GM23338 (cell line): ENCODE measurements at regions not wholly inside any gene's neighbourhood (a gene's known extent, or its start where the extent isn't known, plus 50 kb on each side); places are given as distances from the start of the nearest gene placed in this dataset.

Experiments
- ATAC-seq: fragments of 200-7000 bp; cut with Tn5 transposase; 3 replicates; pipeline ENCODE4 v1.9.1; 2020
- DNase-seq: peaks from one replicate; pipeline ENCODE4 v3.0.0-alpha.2; 2015; ENCODE audit warnings: low spot score
- H2AFZ ChIP-seq: fragments of 200-600 bp; sonication (generic); 2 replicates; pipeline ENCODE4 v1.8.0; 2016; ENCODE audit warnings: antibody characterized with exemption, mild to moderate bottlenecking, moderate library complexity
- H3F3A ChIP-seq: fragments of 200-600 bp; sonication (generic); replicated peaks from 2 replicates; pipeline ENCODE4 v1.8.0; 2017; ENCODE audit warnings: antibody characterized with exemption, mixed run types, low read depth
- H3K27ac ChIP-seq: fragments of 200-600 bp; sonication (generic); 2 replicates; pipeline ENCODE4 v1.6.1; 2016; ENCODE audit warnings: low read depth
- H3K27me3 ChIP-seq: fragments of 200-600 bp; sonication (generic); 2 replicates; pipeline ENCODE4 v1.8.0; 2016; ENCODE audit warnings: mild to moderate bottlenecking, mixed run types, moderate library complexity; ENCODE audit not compliant: insufficient read depth
- H3K36me3 ChIP-seq: fragments of 200-600 bp; sonication (generic); 2 replicates; pipeline ENCODE4 v1.8.0; 2016; ENCODE audit warnings: mild to moderate bottlenecking; ENCODE audit not compliant: insufficient read depth
- H3K4me1 ChIP-seq: fragments of 200-600 bp; sonication (generic); 2 replicates; pipeline ENCODE4 v1.8.0; 2016; ENCODE audit warnings: mild to moderate bottlenecking, moderate library complexity; ENCODE audit not compliant: insufficient read depth
- H3K4me2 ChIP-seq: fragments of 200-600 bp; sonication (generic); 2 replicates; pipeline ENCODE4 v1.7.1; 2017; ENCODE audit warnings: mixed run types
- H3K4me3 ChIP-seq: fragments of 200-600 bp; sonication (generic); 2 replicates; pipeline ENCODE4 v1.6.1; 2016; ENCODE audit warnings: mixed run types
- H3K79me2 ChIP-seq: fragments of 200-600 bp; sonication (generic); replicated peaks from 2 replicates; pipeline ENCODE4 v1.8.0; 2017; ENCODE audit warnings: mild to moderate bottlenecking; ENCODE audit not compliant: insufficient read depth
- H3K9me2 ChIP-seq: fragments of 200-600 bp; sonication (generic); 2 replicates; pipeline ENCODE4 v1.8.0; 2017; ENCODE audit not compliant: insufficient read depth
- H4K20me1 ChIP-seq: fragments of 200-600 bp; sonication (generic); replicated peaks from 2 replicates; pipeline ENCODE4 v1.8.0; 2017; ENCODE audit warnings: mild to moderate bottlenecking; ENCODE audit not compliant: insufficient read depth
- H3K27ac Mint-ChIP-seq: 2 replicates; pipeline ENCODE4 v1.8.0; 2020; ENCODE audit warnings: inconsistent platforms, mild to moderate bottlenecking, moderate library complexity, mixed read lengths
- H3K27me3 Mint-ChIP-seq: 3 replicates; pipeline ENCODE4 v1.8.0; 2022; ENCODE audit warnings: low read depth, mild to moderate bottlenecking, moderate library complexity, mixed read lengths, inconsistent platforms; ENCODE audit not compliant: insufficient read depth, poor library complexity
- H3K36me3 Mint-ChIP-seq: 3 replicates; pipeline ENCODE4 v1.8.0; 2021; ENCODE audit warnings: low read depth, mild to moderate bottlenecking, inconsistent platforms, moderate library complexity, mixed read lengths
- H3K4me1 Mint-ChIP-seq: 3 replicates; pipeline ENCODE4 v1.8.0; 2020; ENCODE audit warnings: mild to moderate bottlenecking, inconsistent platforms, mixed read lengths
- H3K4me3 Mint-ChIP-seq: 3 replicates; pipeline ENCODE4 v1.8.0; 2021; ENCODE audit warnings: moderate library complexity, mild to moderate bottlenecking, inconsistent platforms, mixed read lengths
- H3K9me3 Mint-ChIP-seq: 3 replicates; pipeline ENCODE4 v1.8.0; 2020; ENCODE audit warnings: moderate library complexity, mild to moderate bottlenecking, inconsistent platforms, mixed read lengths
- CREB1 ChIP-seq: fragments of 250-450 bp; sonication (Bioruptor Pico); IDR thresholded peaks from 2 replicates; pipeline ENCODE4 v1.5.0; 2020; ENCODE audit warnings: low read depth, mild to moderate bottlenecking, moderate library complexity
- EZH2 ChIP-seq: fragments of 200-600 bp; sonication (generic); IDR thresholded peaks from one replicate; pipeline ENCODE4 v1.8.0; 2017; ENCODE audit warnings: antibody characterized with exemption, mild to moderate bottlenecking, low read depth; ENCODE audit not compliant: unreplicated experiment
- EZH2phosphoT487 ChIP-seq: fragments of 200-600 bp; sonication (generic); IDR thresholded peaks from one replicate; pipeline ENCODE4 v1.8.1; 2018; ENCODE audit warnings: antibody characterized with exemption; ENCODE audit not compliant: unreplicated experiment
- JUNB ChIP-seq: IDR thresholded peaks from one replicate; pipeline ENCODE4 v1.6.1; 2016; ENCODE audit warnings: antibody characterized with exemption; ENCODE audit not compliant: unreplicated experiment
- NANOG ChIP-seq: IDR thresholded peaks from 2 replicates; pipeline ENCODE4 v1.6.1; 2016; ENCODE audit warnings: antibody characterized with exemption, borderline replicate concordance
- POLR2AphosphoS5 ChIP-seq: IDR thresholded peaks from 2 replicates; pipeline ENCODE4 v1.6.1; 2016; ENCODE audit warnings: antibody characterized with exemption, low read depth
- STAT1 ChIP-seq: IDR thresholded peaks from one replicate; pipeline ENCODE4 v1.6.1; 2016; ENCODE audit warnings: antibody characterized with exemption; ENCODE audit not compliant: unreplicated experiment
- ZNF114 ChIP-seq: fragments of 250-450 bp; sonication (Bioruptor Pico); IDR thresholded peaks from 2 replicates; pipeline ENCODE4 v1.5.0; 2020; ENCODE audit warnings: mild to moderate bottlenecking, moderate library complexity
- ZNF331 ChIP-seq: fragments of 250-450 bp; sonication (Bioruptor Pico); IDR thresholded peaks from 2 replicates; pipeline ENCODE4 v1.5.0; 2020; ENCODE audit warnings: low read depth, mild to moderate bottlenecking, moderate library complexity
- TF ChIP-seq, protein P1 (sequence below), 2 experiments: fragments of 200-600 bp in 1 of 2; sonication (generic) in 1 of 2; conservative IDR thresholded peaks; 2 replicates each; pipeline versions ENCODE4 v1.5.1 to v1.6.1; 2016 to 2017; ENCODE audit warnings: antibody characterized with exemption in 2 of 2, low read depth in 2 of 2, mild to moderate bottlenecking in 2 of 2, moderate library complexity in 1 of 2
- TF ChIP-seq, protein P2 (sequence below): fragments of 250-450 bp; sonication (Bioruptor Pico); IDR thresholded peaks from 2 replicates; pipeline ENCODE4 v1.5.0; 2020; ENCODE audit warnings: mild to moderate bottlenecking, moderate library complexity
- TF ChIP-seq, protein P3 (sequence below): IDR thresholded peaks from 2 replicates; pipeline ENCODE4 v1.6.1; 2016; ENCODE audit warnings: antibody characterized with exemption
- TF ChIP-seq, protein P4 (sequence below): IDR thresholded peaks from one replicate; pipeline ENCODE4 v1.6.1; 2018; ENCODE audit warnings: antibody characterized with exemption; ENCODE audit not compliant: unreplicated experiment

DNA sequence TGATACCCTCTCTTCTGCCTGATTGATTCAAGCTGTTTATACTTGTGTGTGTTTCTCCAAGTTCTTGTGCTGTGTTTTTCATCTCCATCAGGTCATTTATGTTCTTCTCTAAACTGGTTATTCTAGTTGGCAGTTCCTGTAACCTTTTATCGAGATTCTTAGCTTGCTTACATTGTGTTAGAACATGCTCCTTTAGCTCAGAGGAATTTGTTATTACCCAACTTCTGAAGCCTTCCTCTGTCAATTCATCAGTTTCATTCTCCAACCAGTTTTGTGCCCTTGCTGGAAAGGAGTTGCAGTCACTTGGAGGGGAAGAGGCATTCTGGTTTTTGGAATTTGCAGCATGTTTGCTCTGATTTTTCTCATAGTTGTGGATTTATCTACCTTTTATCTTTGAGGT lies 126.2 kb upstream of the FTMT start:
- H3K27me3 Mint-ChIP-seq, result no peaks in the 10 kb centered on the region
- no peaks in the 10 kb centered on the region for H3K79me2 ChIP-seq
- no peaks in the 10 kb centered on the region for H4K20me1 ChIP-seq
- H3K36me3 ChIP-seq, result no peaks in the 10 kb centered on the region
- no peak overlapping the region for H3K4me2 ChIP-seq
- DNase-seq (no peak), ATAC-seq (no peak)
- no peaks in the 10 kb centered on the region for H3K4me1 ChIP-seq
- no peak overlapping the region for H2AFZ ChIP-seq
- no peak overlapping the region for H3K27ac ChIP-seq
- no peaks in the 10 kb centered on the region for H3F3A ChIP-seq
- H3K9me2 ChIP-seq, result no peaks in the 10 kb centered on the region
- H3K27ac Mint-ChIP-seq, result no peak overlapping the region
- no peak overlapping the region for H3K4me3 ChIP-seq
- no peak overlapping the region for H3K4me3 Mint-ChIP-seq
- no peaks in the 10 kb centered on the region for H3K9me3 Mint-ChIP-seq
- no peaks in the 10 kb centered on the region for H3K36me3 Mint-ChIP-seq
- TF ChIP-seq, protein P1, sequence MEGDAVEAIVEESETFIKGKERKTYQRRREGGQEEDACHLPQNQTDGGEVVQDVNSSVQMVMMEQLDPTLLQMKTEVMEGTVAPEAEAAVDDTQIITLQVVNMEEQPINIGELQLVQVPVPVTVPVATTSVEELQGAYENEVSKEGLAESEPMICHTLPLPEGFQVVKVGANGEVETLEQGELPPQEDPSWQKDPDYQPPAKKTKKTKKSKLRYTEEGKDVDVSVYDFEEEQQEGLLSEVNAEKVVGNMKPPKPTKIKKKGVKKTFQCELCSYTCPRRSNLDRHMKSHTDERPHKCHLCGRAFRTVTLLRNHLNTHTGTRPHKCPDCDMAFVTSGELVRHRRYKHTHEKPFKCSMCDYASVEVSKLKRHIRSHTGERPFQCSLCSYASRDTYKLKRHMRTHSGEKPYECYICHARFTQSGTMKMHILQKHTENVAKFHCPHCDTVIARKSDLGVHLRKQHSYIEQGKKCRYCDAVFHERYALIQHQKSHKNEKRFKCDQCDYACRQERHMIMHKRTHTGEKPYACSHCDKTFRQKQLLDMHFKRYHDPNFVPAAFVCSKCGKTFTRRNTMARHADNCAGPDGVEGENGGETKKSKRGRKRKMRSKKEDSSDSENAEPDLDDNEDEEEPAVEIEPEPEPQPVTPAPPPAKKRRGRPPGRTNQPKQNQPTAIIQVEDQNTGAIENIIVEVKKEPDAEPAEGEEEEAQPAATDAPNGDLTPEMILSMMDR (conservative IDR thresholded peaks at IDR 0.05; ENCODE audit: low read depth in 2 of 2), result no peak
- no peak for TF ChIP-seq NANOG
- TF ChIP-seq JUNB, result no peak
- no peak for TF ChIP-seq ZNF331
- TF ChIP-seq CREB1 (CRISPR knock-in tag), result no peak
- TF ChIP-seq, protein P2, sequence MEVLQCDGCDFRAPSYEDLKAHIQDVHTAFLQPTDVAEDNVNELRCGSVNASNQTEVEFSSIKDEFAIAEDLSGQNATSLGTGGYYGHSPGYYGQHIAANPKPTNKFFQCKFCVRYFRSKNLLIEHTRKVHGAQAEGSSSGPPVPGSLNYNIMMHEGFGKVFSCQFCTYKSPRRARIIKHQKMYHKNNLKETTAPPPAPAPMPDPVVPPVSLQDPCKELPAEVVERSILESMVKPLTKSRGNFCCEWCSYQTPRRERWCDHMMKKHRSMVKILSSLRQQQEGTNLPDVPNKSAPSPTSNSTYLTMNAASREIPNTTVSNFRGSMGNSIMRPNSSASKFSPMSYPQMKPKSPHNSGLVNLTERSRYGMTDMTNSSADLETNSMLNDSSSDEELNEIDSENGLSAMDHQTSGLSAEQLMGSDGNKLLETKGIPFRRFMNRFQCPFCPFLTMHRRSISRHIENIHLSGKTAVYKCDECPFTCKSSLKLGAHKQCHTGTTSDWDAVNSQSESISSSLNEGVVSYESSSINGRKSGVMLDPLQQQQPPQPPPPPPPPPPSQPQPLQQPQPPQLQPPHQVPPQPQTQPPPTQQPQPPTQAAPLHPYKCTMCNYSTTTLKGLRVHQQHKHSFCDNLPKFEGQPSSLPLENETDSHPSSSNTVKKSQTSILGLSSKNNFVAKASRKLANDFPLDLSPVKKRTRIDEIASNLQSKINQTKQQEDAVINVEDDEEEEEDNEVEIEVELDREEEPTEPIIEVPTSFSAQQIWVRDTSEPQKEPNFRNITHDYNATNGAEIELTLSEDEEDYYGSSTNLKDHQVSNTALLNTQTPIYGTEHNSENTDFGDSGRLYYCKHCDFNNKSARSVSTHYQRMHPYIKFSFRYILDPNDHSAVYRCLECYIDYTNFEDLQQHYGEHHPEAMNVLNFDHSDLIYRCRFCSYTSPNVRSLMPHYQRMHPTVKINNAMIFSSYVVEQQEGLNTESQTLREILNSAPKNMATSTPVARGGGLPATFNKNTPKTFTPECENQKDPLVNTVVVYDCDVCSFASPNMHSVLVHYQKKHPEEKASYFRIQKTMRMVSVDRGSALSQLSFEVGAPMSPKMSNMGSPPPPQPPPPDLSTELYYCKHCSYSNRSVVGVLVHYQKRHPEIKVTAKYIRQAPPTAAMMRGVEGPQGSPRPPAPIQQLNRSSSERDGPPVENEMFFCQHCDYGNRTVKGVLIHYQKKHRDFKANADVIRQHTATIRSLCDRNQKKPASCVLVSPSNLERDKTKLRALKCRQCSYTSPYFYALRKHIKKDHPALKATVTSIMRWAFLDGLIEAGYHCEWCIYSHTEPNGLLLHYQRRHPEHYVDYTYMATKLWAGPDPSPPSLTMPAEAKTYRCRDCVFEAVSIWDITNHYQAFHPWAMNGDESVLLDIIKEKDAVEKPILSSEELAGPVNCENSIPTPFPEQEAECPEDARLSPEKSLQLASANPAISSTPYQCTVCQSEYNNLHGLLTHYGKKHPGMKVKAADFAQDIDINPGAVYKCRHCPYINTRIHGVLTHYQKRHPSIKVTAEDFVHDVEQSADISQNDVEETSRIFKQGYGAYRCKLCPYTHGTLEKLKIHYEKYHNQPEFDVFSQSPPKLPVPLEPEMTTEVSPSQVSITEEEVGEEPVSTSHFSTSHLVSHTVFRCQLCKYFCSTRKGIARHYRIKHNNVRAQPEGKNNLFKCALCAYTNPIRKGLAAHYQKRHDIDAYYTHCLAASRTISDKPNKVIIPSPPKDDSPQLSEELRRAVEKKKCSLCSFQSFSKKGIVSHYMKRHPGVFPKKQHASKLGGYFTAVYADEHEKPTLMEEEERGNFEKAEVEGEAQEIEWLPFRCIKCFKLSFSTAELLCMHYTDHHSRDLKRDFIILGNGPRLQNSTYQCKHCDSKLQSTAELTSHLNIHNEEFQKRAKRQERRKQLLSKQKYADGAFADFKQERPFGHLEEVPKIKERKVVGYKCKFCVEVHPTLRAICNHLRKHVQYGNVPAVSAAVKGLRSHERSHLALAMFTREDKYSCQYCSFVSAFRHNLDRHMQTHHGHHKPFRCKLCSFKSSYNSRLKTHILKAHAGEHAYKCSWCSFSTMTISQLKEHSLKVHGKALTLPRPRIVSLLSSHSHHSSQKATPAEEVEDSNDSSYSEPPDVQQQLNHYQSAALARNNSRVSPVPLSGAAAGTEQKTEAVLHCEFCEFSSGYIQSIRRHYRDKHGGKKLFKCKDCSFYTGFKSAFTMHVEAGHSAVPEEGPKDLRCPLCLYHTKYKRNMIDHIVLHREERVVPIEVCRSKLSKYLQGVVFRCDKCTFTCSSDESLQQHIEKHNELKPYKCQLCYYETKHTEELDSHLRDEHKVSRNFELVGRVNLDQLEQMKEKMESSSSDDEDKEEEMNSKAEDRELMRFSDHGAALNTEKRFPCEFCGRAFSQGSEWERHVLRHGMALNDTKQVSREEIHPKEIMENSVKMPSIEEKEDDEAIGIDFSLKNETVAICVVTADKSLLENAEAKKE, result no peak
- TF ChIP-seq STAT1, result no peak
- TF ChIP-seq POLR2AphosphoS5, result no peak
- no peak for TF ChIP-seq EZH2
- TF ChIP-seq, protein P3, sequence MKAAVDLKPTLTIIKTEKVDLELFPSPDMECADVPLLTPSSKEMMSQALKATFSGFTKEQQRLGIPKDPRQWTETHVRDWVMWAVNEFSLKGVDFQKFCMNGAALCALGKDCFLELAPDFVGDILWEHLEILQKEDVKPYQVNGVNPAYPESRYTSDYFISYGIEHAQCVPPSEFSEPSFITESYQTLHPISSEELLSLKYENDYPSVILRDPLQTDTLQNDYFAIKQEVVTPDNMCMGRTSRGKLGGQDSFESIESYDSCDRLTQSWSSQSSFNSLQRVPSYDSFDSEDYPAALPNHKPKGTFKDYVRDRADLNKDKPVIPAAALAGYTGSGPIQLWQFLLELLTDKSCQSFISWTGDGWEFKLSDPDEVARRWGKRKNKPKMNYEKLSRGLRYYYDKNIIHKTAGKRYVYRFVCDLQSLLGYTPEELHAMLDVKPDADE, result no peak
- TF ChIP-seq EZH2phosphoT487, result no peak
- no peak for TF ChIP-seq ZNF114 (CRISPR knock-in tag)
- TF ChIP-seq, protein P4, sequence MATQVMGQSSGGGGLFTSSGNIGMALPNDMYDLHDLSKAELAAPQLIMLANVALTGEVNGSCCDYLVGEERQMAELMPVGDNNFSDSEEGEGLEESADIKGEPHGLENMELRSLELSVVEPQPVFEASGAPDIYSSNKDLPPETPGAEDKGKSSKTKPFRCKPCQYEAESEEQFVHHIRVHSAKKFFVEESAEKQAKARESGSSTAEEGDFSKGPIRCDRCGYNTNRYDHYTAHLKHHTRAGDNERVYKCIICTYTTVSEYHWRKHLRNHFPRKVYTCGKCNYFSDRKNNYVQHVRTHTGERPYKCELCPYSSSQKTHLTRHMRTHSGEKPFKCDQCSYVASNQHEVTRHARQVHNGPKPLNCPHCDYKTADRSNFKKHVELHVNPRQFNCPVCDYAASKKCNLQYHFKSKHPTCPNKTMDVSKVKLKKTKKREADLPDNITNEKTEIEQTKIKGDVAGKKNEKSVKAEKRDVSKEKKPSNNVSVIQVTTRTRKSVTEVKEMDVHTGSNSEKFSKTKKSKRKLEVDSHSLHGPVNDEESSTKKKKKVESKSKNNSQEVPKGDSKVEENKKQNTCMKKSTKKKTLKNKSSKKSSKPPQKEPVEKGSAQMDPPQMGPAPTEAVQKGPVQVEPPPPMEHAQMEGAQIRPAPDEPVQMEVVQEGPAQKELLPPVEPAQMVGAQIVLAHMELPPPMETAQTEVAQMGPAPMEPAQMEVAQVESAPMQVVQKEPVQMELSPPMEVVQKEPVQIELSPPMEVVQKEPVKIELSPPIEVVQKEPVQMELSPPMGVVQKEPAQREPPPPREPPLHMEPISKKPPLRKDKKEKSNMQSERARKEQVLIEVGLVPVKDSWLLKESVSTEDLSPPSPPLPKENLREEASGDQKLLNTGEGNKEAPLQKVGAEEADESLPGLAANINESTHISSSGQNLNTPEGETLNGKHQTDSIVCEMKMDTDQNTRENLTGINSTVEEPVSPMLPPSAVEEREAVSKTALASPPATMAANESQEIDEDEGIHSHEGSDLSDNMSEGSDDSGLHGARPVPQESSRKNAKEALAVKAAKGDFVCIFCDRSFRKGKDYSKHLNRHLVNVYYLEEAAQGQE, result no peak
- H3K4me1 Mint-ChIP-seq, result peaks cover 2% of the 10 kb centered on the region; the same call in 2 of the 3 replicates
- H3K27me3 ChIP-seq, result no peaks in the 10 kb centered on the region
